Astrocyte (in vitro differentiated cells and primary cell): ENCODE measurements at regions not wholly inside any gene's neighbourhood (a gene's known extent, or its start where the extent isn't known, plus 50 kb on each side); places are given as distances from the start of the nearest gene placed in this dataset.

Experiments used
- DNase-seq: peaks from one replicate; pipeline ENCODE4 v3.0.0-alpha.2; 2010; ENCODE audit warnings: low read depth
- FAIRE-seq: peaks from 2 replicates; lab custom pipeline; 2011; peaks lifted over from hg19 to GRCh38; lab: Jason Lieb, UNC
- H2AFZ ChIP-seq: 2 replicates; pipeline ENCODE4 v1.6.0; 2012; ENCODE audit warnings: low read depth, low read length, inconsistent platforms
- H3K27ac ChIP-seq: 2 replicates; pipeline ENCODE4 v1.5.1; 2011; ENCODE audit warnings: low read depth, low read length, inconsistent platforms
- H3K27me3 ChIP-seq: 2 replicates; pipeline ENCODE4 v1.6.0; 2011; ENCODE audit warnings: low read length, inconsistent platforms; ENCODE audit not compliant: insufficient read depth
- H3K36me3 ChIP-seq: 2 replicates; pipeline ENCODE4 v1.5.1; 2011; ENCODE audit warnings: low read length, inconsistent platforms; ENCODE audit not compliant: insufficient read depth
- H3K4me1 ChIP-seq: 2 replicates; pipeline ENCODE4 v1.5.1; 2011; ENCODE audit warnings: low read length, inconsistent platforms; ENCODE audit not compliant: insufficient read depth
- H3K4me2 ChIP-seq: 2 replicates; pipeline ENCODE4 v1.6.0; 2012; ENCODE audit warnings: low read length, inconsistent platforms
- H3K4me3 ChIP-seq: 2 replicates; pipeline ENCODE4 v1.5.1; 2011; ENCODE audit warnings: low read depth, mild to moderate bottlenecking, low read length, inconsistent platforms; ENCODE audit not compliant: insufficient read depth
- H3K79me2 ChIP-seq: 2 replicates; pipeline ENCODE4 v1.6.0; 2012; ENCODE audit warnings: mild to moderate bottlenecking, low read length, inconsistent platforms; ENCODE audit not compliant: insufficient read depth
- H3K9ac ChIP-seq: 2 replicates; pipeline ENCODE4 v1.6.0; 2012; ENCODE audit warnings: mild to moderate bottlenecking, low read length, inconsistent platforms
- H3K9me3 ChIP-seq: 2 replicates; pipeline ENCODE4 v1.5.1; 2012; ENCODE audit warnings: low read depth, mild to moderate bottlenecking, low read length, inconsistent platforms; ENCODE audit not compliant: insufficient read depth
- H4K20me1 ChIP-seq: 2 replicates; pipeline ENCODE4 v1.6.0; 2012; ENCODE audit warnings: low read length, inconsistent platforms; ENCODE audit not compliant: insufficient read depth
- H3K27ac Mint-ChIP-seq: one replicate; pipeline ENCODE4 v1.8.0; 2021; ENCODE audit warnings: mild to moderate bottlenecking, mixed read lengths; ENCODE audit not compliant: unreplicated experiment
- H3K27me3 Mint-ChIP-seq: one replicate; pipeline ENCODE4 v1.8.0; 2021; ENCODE audit warnings: low read depth, mixed read lengths; ENCODE audit not compliant: unreplicated experiment
- H3K36me3 Mint-ChIP-seq: one replicate; pipeline ENCODE4 v1.8.0; 2021; ENCODE audit warnings: low read depth, mixed read lengths; ENCODE audit not compliant: unreplicated experiment
- H3K4me1 Mint-ChIP-seq: one replicate; pipeline ENCODE4 v1.8.0; 2021; ENCODE audit warnings: low read depth, mixed read lengths; ENCODE audit not compliant: unreplicated experiment
- H3K4me3 Mint-ChIP-seq: one replicate; pipeline ENCODE4 v1.8.0; 2021; ENCODE audit warnings: mild to moderate bottlenecking, moderate library complexity, mixed read lengths; ENCODE audit not compliant: unreplicated experiment
- H3K9me3 Mint-ChIP-seq: one replicate; pipeline ENCODE4 v1.8.0; 2021; ENCODE audit warnings: mild to moderate bottlenecking, mixed read lengths; ENCODE audit not compliant: unreplicated experiment
- EZH2 ChIP-seq: IDR thresholded peaks from 2 replicates; pipeline ENCODE4 v1.6.1; 2012; ENCODE audit warnings: mild to moderate bottlenecking, low read length, inconsistent platforms; ENCODE audit not compliant: insufficient read depth
- TF ChIP-seq, protein P1 (sequence below): IDR thresholded peaks from 2 replicates; pipeline ENCODE4 v1.5.1; 2011; ENCODE audit warnings: low read depth, mild to moderate bottlenecking, inconsistent platforms, low read length, moderate library complexity; ENCODE audit not compliant: insufficient read depth

DNA sequence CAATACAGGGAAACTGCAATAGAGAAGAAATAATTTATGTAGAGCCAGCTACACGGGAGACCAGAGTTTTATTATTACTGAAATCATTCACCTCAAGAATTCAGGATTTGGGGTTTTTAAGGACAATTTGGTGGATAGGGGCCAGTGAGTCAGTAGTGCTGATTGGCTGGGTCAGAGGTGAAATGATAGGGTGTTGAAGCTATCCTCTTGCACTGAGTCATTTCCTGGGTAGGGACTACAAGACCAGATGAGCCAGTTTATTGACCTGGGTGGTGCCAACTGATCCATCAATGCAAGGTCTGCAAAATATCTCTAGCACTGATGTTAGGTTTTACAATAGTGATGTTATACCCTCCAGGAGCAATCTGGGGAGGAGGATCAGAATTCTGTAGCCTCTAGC, 486.3 kb downstream of the LRIG3 start:
- Mint-ChIP-seq H3K27me3 (no peaks in the 10 kb centered on the region), H3K36me3 (no peaks in the 10 kb centered on the region), H3K4me3 (no peak overlapping the region), H3K9me3 (peaks cover 13% of the 10 kb centered on the region), H3K4me1 (peaks cover 13% of the 10 kb centered on the region), H3K27ac (no peak overlapping the region)
- no peaks in the 10 kb centered on the region for H3K36me3 ChIP-seq
- TF ChIP-seq, protein P1, sequence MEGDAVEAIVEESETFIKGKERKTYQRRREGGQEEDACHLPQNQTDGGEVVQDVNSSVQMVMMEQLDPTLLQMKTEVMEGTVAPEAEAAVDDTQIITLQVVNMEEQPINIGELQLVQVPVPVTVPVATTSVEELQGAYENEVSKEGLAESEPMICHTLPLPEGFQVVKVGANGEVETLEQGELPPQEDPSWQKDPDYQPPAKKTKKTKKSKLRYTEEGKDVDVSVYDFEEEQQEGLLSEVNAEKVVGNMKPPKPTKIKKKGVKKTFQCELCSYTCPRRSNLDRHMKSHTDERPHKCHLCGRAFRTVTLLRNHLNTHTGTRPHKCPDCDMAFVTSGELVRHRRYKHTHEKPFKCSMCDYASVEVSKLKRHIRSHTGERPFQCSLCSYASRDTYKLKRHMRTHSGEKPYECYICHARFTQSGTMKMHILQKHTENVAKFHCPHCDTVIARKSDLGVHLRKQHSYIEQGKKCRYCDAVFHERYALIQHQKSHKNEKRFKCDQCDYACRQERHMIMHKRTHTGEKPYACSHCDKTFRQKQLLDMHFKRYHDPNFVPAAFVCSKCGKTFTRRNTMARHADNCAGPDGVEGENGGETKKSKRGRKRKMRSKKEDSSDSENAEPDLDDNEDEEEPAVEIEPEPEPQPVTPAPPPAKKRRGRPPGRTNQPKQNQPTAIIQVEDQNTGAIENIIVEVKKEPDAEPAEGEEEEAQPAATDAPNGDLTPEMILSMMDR, result no peak
- no peak for TF ChIP-seq EZH2
- no peak overlapping the region for H3K4me3 ChIP-seq
- FAIRE-seq, result no peak
- H4K20me1 ChIP-seq, result no peaks in the 10 kb centered on the region
- no peaks in the 10 kb centered on the region for H3K27me3 ChIP-seq
- H3K79me2 ChIP-seq, result no peaks in the 10 kb centered on the region
- H3K27ac ChIP-seq, result no peak overlapping the region
- H2AFZ ChIP-seq, result no peak overlapping the region
- H3K9me3 ChIP-seq, result no peaks in the 10 kb centered on the region
- H3K4me1 ChIP-seq, result no peaks in the 10 kb centered on the region
- H3K9ac ChIP-seq, result no peak overlapping the region
- H3K4me2 ChIP-seq, result no peak overlapping the region
- no peak for DNase-seq

DNA sequence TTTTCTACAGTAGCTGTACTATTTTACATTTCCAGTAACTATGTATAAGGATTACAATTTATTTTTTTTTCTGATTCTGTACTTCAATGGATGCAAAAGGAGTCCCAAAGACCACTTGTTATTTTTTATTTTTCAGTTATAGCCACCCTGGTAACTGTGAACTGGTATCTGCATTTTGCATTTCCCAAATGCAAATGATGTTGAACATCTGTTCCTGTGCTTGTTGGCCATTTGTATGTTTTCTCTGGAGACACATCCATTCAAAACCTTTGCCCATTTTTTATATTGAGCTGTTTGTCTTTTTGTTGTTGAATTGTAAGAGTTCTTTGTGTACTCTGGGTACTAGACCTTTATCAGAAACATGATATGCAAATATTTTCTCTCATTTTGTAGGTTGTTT, 485.6 kb downstream of the LRIG3 start:
- Histone ChIP-seq H3K27ac (no peak overlapping the region), H3K9ac (no peak overlapping the region), H2AFZ (no peak overlapping the region), H3K4me1 (no peaks in the 10 kb centered on the region), H4K20me1 (no peaks in the 10 kb centered on the region), H3K4me3 (no peak overlapping the region), H3K36me3 (no peaks in the 10 kb centered on the region), H3K9me3 (no peaks in the 10 kb centered on the region), H3K27me3 (no peaks in the 10 kb centered on the region), H3K4me2 (no peak overlapping the region), H3K79me2 (no peaks in the 10 kb centered on the region)
- H3K4me1 Mint-ChIP-seq, result peaks cover 13% of the 10 kb centered on the region
- no peaks in the 10 kb centered on the region for H3K27me3 Mint-ChIP-seq
- H3K36me3 Mint-ChIP-seq, result no peaks in the 10 kb centered on the region
- FAIRE-seq, result no peak
- H3K9me3 Mint-ChIP-seq, result peaks cover 8% of the 10 kb centered on the region
- no peak overlapping the region for H3K4me3 Mint-ChIP-seq
- TF ChIP-seq, protein P1, result no peak
- TF ChIP-seq EZH2, result no peak
- H3K27ac Mint-ChIP-seq, result no peak overlapping the region
- DNase-seq, result no peak

DNA sequence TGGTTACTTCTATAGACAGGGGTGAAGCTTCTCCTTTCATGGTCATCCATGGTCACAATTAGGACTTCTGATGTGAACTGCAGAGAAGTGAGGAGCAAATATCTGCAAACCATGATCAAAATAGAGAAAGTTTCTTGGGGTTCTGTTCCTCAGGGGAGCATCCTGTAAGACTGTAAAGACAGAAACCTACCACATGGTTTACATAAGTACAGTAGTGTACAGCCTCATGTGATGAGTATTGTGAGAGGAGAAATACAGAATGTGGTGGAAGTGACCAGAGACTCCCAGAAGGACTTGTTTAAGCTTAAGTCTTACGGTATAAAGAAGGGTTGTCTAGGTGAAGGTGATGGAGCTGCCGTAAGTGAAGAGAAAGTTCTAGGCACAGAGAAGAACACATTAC, 484.7 kb downstream of the LRIG3 start:
- Histone ChIP-seq H3K9ac (no peak overlapping the region), H3K79me2 (no peaks in the 10 kb centered on the region), H3K27me3 (no peaks in the 10 kb centered on the region), H3K4me2 (no peak overlapping the region), H3K27ac (no peak overlapping the region), H3K4me3 (no peak overlapping the region), H3K9me3 (no peaks in the 10 kb centered on the region), H4K20me1 (no peaks in the 10 kb centered on the region), H2AFZ (no peak overlapping the region), H3K36me3 (no peaks in the 10 kb centered on the region), H3K4me1 (no peaks in the 10 kb centered on the region)
- Mint-ChIP-seq H3K27me3 (no peaks in the 10 kb centered on the region), H3K4me1 (peaks cover 13% of the 10 kb centered on the region), H3K4me3 (no peak overlapping the region), H3K36me3 (no peaks in the 10 kb centered on the region), H3K27ac (no peak overlapping the region), H3K9me3 (peaks cover 2% of the 10 kb centered on the region)
- no peak for FAIRE-seq
- DNase-seq, result no peak
- no peak for TF ChIP-seq EZH2
- TF ChIP-seq, protein P1, result no peak
